ENCODE measurements at regions not wholly inside any gene's neighbourhood (a gene's known extent, or its start where the extent isn't known, plus 50 kb on each side); places are given as distances from the start of the nearest gene placed in this dataset.

GRCh38 chrX:39626749-39627148 lies 471.0 kb downstream of the BCOR start:
- Histone ChIP-seq H3K27ac (ENCODE audit: control insufficient read depth, insufficient read depth, low read length) (no peak overlapping the region), H4K20me1 (ENCODE audit: control insufficient read depth, extremely low read depth, insufficient read depth, low read length) (no peaks in the 10 kb centered on the region), H2AFZ (ENCODE audit: control insufficient read depth, low read length) (no peak overlapping the region), H3K79me2 (ENCODE audit: control insufficient read depth, insufficient read depth, low read length) (no peaks in the 10 kb centered on the region), H3K36me3 (ENCODE audit: control insufficient read depth in 2 of 2, extremely low read depth in 1 of 2, insufficient read depth in 2 of 2, low read length in 2 of 2) (no peaks in the 10 kb centered on the region), H3K9ac (ENCODE audit: control insufficient read depth, extremely low read depth, insufficient read depth, low read length) (no peak overlapping the region), H3K9me1 (ENCODE audit: control insufficient read depth, extremely low read depth, insufficient read depth, low read length) (no peaks in the 10 kb centered on the region), H3K27me3 (ENCODE audit: control insufficient read depth, extremely low read depth, insufficient read depth, low read length) (no peaks in the 10 kb centered on the region), H3K9me3 (ENCODE audit: control insufficient read depth, low read depth, low read length) (no peaks in the 10 kb centered on the region), H3K4me3 (ENCODE audit: control insufficient read depth in 2 of 3, extremely low read depth in 1 of 3, insufficient read depth in 2 of 3, low read depth in 1 of 3, low read length in 3 of 3) (no peak overlapping the region), H3K4me1 (ENCODE audit: control insufficient read depth, extremely low read depth, insufficient read depth, low read length) (no peaks in the 10 kb centered on the region), H3K4me2 (ENCODE audit: control insufficient read depth, extremely low read depth, insufficient read depth, low read depth, low read length) (no peak overlapping the region)
- no peak for TF ChIP-seq EZH2 (IDR thresholded peaks at IDR 0.05; ENCODE audit: low read length)
- FAIRE-seq (no peak), DNase-seq (ENCODE audit: low read depth, low spot score) (no peak)
- dilution Hi-C loops (cut with MboI; ENCODE audit: extremely low pct_ligation_motif_present, low sequenced_read_pairs): no loop called here

- no peak for FAIRE-seq
- dilution Hi-C loops (cut with MboI; ENCODE audit: extremely low pct_ligation_motif_present, low sequenced_read_pairs): no loop called here
Measured at GRCh38 chrX:39627257-39627656, 470.5 kb downstream of the BCOR start.

More at GRCh38 chrX:39627257-39627656, 470.5 kb downstream of the BCOR start:
- Histone ChIP-seq H3K36me3 (ENCODE audit: control insufficient read depth in 2 of 2, extremely low read depth in 1 of 2, insufficient read depth in 2 of 2, low read length in 2 of 2) (no peaks in the 10 kb centered on the region), H3K9me1 (ENCODE audit: control insufficient read depth, extremely low read depth, insufficient read depth, low read length) (no peaks in the 10 kb centered on the region), H3K4me1 (ENCODE audit: control insufficient read depth, extremely low read depth, insufficient read depth, low read length) (no peaks in the 10 kb centered on the region), H3K27ac (ENCODE audit: control insufficient read depth, insufficient read depth, low read length) (no peak overlapping the region), H2AFZ (ENCODE audit: control insufficient read depth, low read length) (no peak overlapping the region), H3K27me3 (ENCODE audit: control insufficient read depth, extremely low read depth, insufficient read depth, low read length) (no peaks in the 10 kb centered on the region), H3K9me3 (ENCODE audit: control insufficient read depth, low read depth, low read length) (no peaks in the 10 kb centered on the region), H4K20me1 (ENCODE audit: control insufficient read depth, extremely low read depth, insufficient read depth, low read length) (no peaks in the 10 kb centered on the region), H3K9ac (ENCODE audit: control insufficient read depth, extremely low read depth, insufficient read depth, low read length) (no peak overlapping the region), H3K4me3 (ENCODE audit: control insufficient read depth in 2 of 3, extremely low read depth in 1 of 3, insufficient read depth in 2 of 3, low read depth in 1 of 3, low read length in 3 of 3) (no peak overlapping the region), H3K4me2 (ENCODE audit: control insufficient read depth, extremely low read depth, insufficient read depth, low read depth, low read length) (no peak overlapping the region), H3K79me2 (ENCODE audit: control insufficient read depth, insufficient read depth, low read length) (no peaks in the 10 kb centered on the region)
- TF ChIP-seq CTCF (optimal IDR thresholded peaks at IDR 0.05 in 1 of 3, IDR thresholded peaks at IDR 0.05 in 1 of 3, conservative IDR thresholded peaks at IDR 0.05 in 1 of 3; ENCODE audit: extremely low read depth in 1 of 3, insufficient read depth in 2 of 3, low read length in 3 of 3): no peak
- no peak for TF ChIP-seq EZH2 (IDR thresholded peaks at IDR 0.05; ENCODE audit: low read length)
- DNase-seq (ENCODE audit: low read depth, low spot score): no peak

All from keratinocyte (primary cell).